H1 (cell line): ENCODE measurements at regions not wholly inside any gene's neighbourhood (a gene's known extent, or its start where the extent isn't known, plus 50 kb on each side); places are given as distances from the start of the nearest gene placed in this dataset.

ENCODE experiments used
- CHD1 ChIP-seq: IDR thresholded peaks from 2 replicates; pipeline ENCODE4 v1.6.1; 2012; ENCODE audit warnings: low read depth, low read length, improper control_type of control experiment
- HDAC2 ChIP-seq, 2 experiments: fragments of 300-600 bp in 1 of 2; sonication (generic) in 1 of 2; IDR thresholded peaks; 2 replicates each; pipeline ENCODE4 v1.6.1; 2011 to 2012; ENCODE audit warnings: low read depth in 2 of 2, low read length in 2 of 2, mild to moderate bottlenecking in 2 of 2, moderate library complexity in 2 of 2, borderline replicate concordance in 1 of 2, inconsistent platforms in 1 of 2
- KDM1A ChIP-seq: fragments of 200-600, 300-600 bp; sonication (generic); IDR thresholded peaks from 2 replicates; pipeline ENCODE4 v1.7.1; 2016; ENCODE audit warnings: mild to moderate bottlenecking, low read length, borderline replicate concordance
- SIN3A ChIP-seq, 2 experiments: IDR thresholded peaks in 1 of 2; conservative IDR thresholded peaks in 1 of 2; 2 replicates each; pipeline ENCODE4 v1.6.1; 2011 to 2012; ENCODE audit warnings: low read length in 2 of 2, improper control_type of control experiment in 1 of 2, low read depth in 1 of 2, mild to moderate bottlenecking in 1 of 2

GRCh38 chr3:81295906-81296577 is 465.4 kb downstream of the GBE1 start (continued):
- TF ChIP-seq HDAC2 (IDR thresholded peaks at IDR 0.05; ENCODE audit: borderline replicate concordance in 1 of 2, low read depth in 2 of 2, low read length in 2 of 2): no peak
- TF ChIP-seq SIN3A (conservative IDR thresholded peaks at IDR 0.05 in 1 of 2, IDR thresholded peaks at IDR 0.05 in 1 of 2; ENCODE audit: low read depth in 1 of 2, low read length in 2 of 2): no peak
- TF ChIP-seq KDM1A: no peak
- TF ChIP-seq CHD1: no peak
